Fibroblast of peridontal ligament (primary cell): ENCODE measurements at regions not wholly inside any gene's neighbourhood (a gene's known extent, or its start where the extent isn't known, plus 50 kb on each side); places are given as distances from the start of the nearest gene placed in this dataset.

Experiments used
- DNase-seq: peaks from one replicate; pipeline ENCODE4 v3.0.0-alpha.2; 2010; ENCODE audit errors: extremely low read depth

- DNase-seq, result no peak
Measured at GRCh38 chr18:53754154-53754553, 470.3 kb downstream of the MBD2 start.

- DNase-seq, result no peak
Measured at GRCh38 chr18:53753601-53754000, 470.9 kb downstream of the MBD2 start.

- no peak for DNase-seq
Measured at GRCh38 chr18:53752781-53753367, 471.6 kb downstream of the MBD2 start.

GRCh38 chr18:53749766-53750165 is 474.7 kb downstream of the MBD2 start:
- no peak for DNase-seq

GRCh38 chr18:53747663-53748160 is 476.8 kb downstream of the MBD2 start:
- peak; percentile 67 for DNase-seq

GRCh38 chr18:53747210-53747609 is 477.3 kb downstream of the MBD2 start:
- DNase-seq, result no peak

- DNase-seq, result no peak
Measured at GRCh38 chr18:53745986-53746385, 478.5 kb downstream of the MBD2 start.

- DNase-seq, result peak; percentile 23
Measured at GRCh38 chr18:53745224-53745967, 479.1 kb downstream of the MBD2 start.

- DNase-seq, result no peak
Measured at GRCh38 chr18:53739700-53740099, 484.8 kb downstream of the MBD2 start.

GRCh38 chr18:53735526-53735925 is 488.9 kb downstream of the MBD2 start:
- DNase-seq, result no peak

- no peak for DNase-seq
Measured at GRCh38 chr18:53715243-53715853, 509.1 kb downstream of the MBD2 start.

GRCh38 chr18:53710080-53710479 is 514.4 kb downstream of the MBD2 start:
- DNase-seq, result no peak

GRCh38 chr18:53702480-53702879 is 522.0 kb downstream of the MBD2 start:
- DNase-seq, result no peak

GRCh38 chr18:53701697-53702096 is 522.8 kb downstream of the MBD2 start:
- no peak for DNase-seq

- peak; percentile 73 for DNase-seq
Measured at GRCh38 chr18:53698907-53699306, 525.6 kb downstream of the MBD2 start.

GRCh38 chr18:53689886-53690285 is 534.6 kb downstream of the MBD2 start:
- no peak for DNase-seq

GRCh38 chr18:53686965-53687364 is 537.5 kb downstream of the MBD2 start:
- peak; percentile 5 for DNase-seq

GRCh38 chr18:53682796-53683195 is 541.7 kb downstream of the MBD2 start:
- no peak for DNase-seq

GRCh38 chr18:53677480-53677879 is 547.0 kb downstream of the MBD2 start:
- DNase-seq, result no peak

- DNase-seq, result no peak
Measured at GRCh38 chr18:53665701-53666100, 558.8 kb downstream of the MBD2 start.

- DNase-seq, result no peak
Measured at GRCh38 chr18:53664575-53664974, 559.9 kb downstream of the MBD2 start.

GRCh38 chr18:53660306-53660705 is 564.2 kb downstream of the MBD2 start:
- DNase-seq, result no peak

GRCh38 chr18:53657257-53657656 is 567.2 kb downstream of the MBD2 start:
- no peak for DNase-seq
